T-cell (primary cell): ENCODE measurements at regions not wholly inside any gene's neighbourhood (a gene's known extent, or its start where the extent isn't known, plus 50 kb on each side); places are given as distances from the start of the nearest gene placed in this dataset.

Source experiments
- ATAC-seq, 4 experiments: fragments of 200-7000 bp in 3 of 4; fragments of 150-1000 bp in 1 of 4; cut with Tn5 transposase; replicated peaks in 1 of 4; 1 replicate in 3 of 4; 2 replicates in 1 of 4; pipeline ENCODE4 v1.10.0; 2021; ENCODE audit warnings: moderate library complexity in 3 of 4, mild to moderate bottlenecking in 2 of 4, moderate number of reproducible peaks in 1 of 4
- CTCF ChIA-PET, 2 donors: fragments of 300-600 bp; sonication (Branson Sonifier 250); formaldehyde crosslinking; loops; one replicate each; lab custom pipeline; 2022; ENCODE audit warnings: antibody characterized with exemption in 2 of 2; lab: Charles Lee
- POLR2A ChIA-PET, 2 donors: fragments of 300-600 bp; sonication (Branson Sonifier 250); formaldehyde crosslinking; loops; one replicate each; lab custom pipeline; 2022; ENCODE audit warnings: antibody characterized with exemption in 2 of 2; lab: Charles Lee
- DNase-seq, 35 experiments: peaks; one replicate each; pipeline versions ENCODE4 v3.0.0 to v3.0.0-alpha.2; 2013 to 2023
- H3K27ac ChIP-seq: one replicate; pipeline ENCODE4 v1.5.1; 2013; ENCODE audit warnings: low read length
- H3K27me3 ChIP-seq, 2 experiments: replicated peaks in 1 of 2; 1 replicate in 1 of 2; 2 replicates in 1 of 2; pipeline versions ENCODE4 v1.6.1 to v1.7.0; 2013; ENCODE audit warnings: low read length in 1 of 2, mixed read lengths in 1 of 2; ENCODE audit not compliant: control insufficient read depth in 2 of 2, insufficient read depth in 2 of 2; ENCODE audit errors: extremely low read depth in 1 of 2
- H3K36me3 ChIP-seq, 2 donors: 1 replicate in 1 of 2; 2 replicates in 1 of 2; pipeline versions ENCODE4 v1.6.1 to v1.7.0; 2013; ENCODE audit warnings: low read length in 1 of 2; ENCODE audit not compliant: control insufficient read depth in 2 of 2, insufficient read depth in 1 of 2; ENCODE audit errors: extremely low read depth in 1 of 2
- H3K4me1 ChIP-seq, 2 experiments: 1 replicate in 1 of 2; 2 replicates in 1 of 2; pipeline versions ENCODE4 v1.6.1 to v1.7.0; 2013; ENCODE audit warnings: low read length in 2 of 2, mixed read lengths in 1 of 2; ENCODE audit not compliant: insufficient read depth in 2 of 2, control insufficient read depth in 1 of 2; ENCODE audit errors: extremely low read depth in 1 of 2
- H3K4me3 ChIP-seq, 2 donors: 1 replicate in 1 of 2; 2 replicates in 1 of 2; pipeline versions ENCODE4 v1.5.1 to v1.7.0; 2013; ENCODE audit warnings: mild to moderate bottlenecking in 2 of 2, low read length in 1 of 2, moderate library complexity in 1 of 2; ENCODE audit not compliant: control insufficient read depth in 1 of 2; ENCODE audit errors: extremely low read depth in 1 of 2
- H3K9me3 ChIP-seq: 2 replicates; pipeline ENCODE4 v1.7.0; 2013
- H3K27ac Mint-ChIP-seq, 2 donors: one replicate each; pipeline ENCODE4 v1.8.0; 2020 to 2021; ENCODE audit warnings: mild to moderate bottlenecking in 2 of 2, mixed read lengths in 2 of 2
- H3K27me3 Mint-ChIP-seq, 2 donors: one replicate each; pipeline ENCODE4 v1.8.0; 2021 to 2022; ENCODE audit warnings: mixed read lengths in 2 of 2
- H3K36me3 Mint-ChIP-seq: one replicate; pipeline ENCODE4 v1.8.0; 2021; ENCODE audit warnings: mixed read lengths
- H3K4me1 Mint-ChIP-seq, 3 donors: one replicate each; pipeline ENCODE4 v1.8.0; 2020 to 2022; ENCODE audit warnings: mixed read lengths in 3 of 3, mild to moderate bottlenecking in 1 of 3
- H3K4me3 Mint-ChIP-seq, 3 donors: one replicate each; pipeline ENCODE4 v1.8.0; 2020 to 2022; ENCODE audit warnings: mild to moderate bottlenecking in 3 of 3, mixed read lengths in 3 of 3, moderate library complexity in 3 of 3
- H3K9me3 Mint-ChIP-seq, 3 donors: one replicate each; pipeline ENCODE4 v1.8.0; 2020 to 2022; ENCODE audit warnings: mixed read lengths in 3 of 3
- WGBS: methylation state at CpG from one replicate; pipeline ENCODE4 v1.1.5; 2013; ENCODE audit warnings: missing lambda C conversion rate; ENCODE audit not compliant: insufficient coverage; 5-methylcytosine and 5-hydroxymethylcytosine counted together

DNA sequence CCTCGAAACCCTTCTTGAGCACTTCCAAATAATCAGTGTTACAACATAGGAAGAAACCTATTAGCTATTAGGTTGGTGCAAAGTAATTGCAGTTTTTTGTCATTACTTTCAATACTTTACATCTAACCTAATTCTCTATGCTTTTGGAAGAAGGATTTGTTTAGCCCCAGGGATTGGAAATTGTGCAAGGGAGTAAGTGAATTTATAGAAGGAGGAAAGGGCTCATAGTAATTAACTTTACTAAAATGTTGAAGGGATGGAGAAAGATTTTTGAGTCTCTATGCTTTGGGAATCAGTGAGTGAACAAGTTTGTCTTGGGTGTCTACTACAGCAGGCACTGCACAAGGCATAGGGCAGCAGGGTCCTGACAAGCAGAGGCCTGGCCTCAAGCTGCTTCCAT, 261.1 kb downstream of the EN1 start:
- WGBS = no CpG with 5 or more reads among the region's 1 CpG
- no peaks in the 10 kb centered on the region for H3K9me3 ChIP-seq
- ChIA-PET POLR2A (no interaction called here), CTCF (no interaction called here)
- no peaks in the 10 kb centered on the region for H3K36me3 ChIP-seq
- H3K4me3 Mint-ChIP-seq = no peak overlapping the region
- H3K4me3 ChIP-seq = no peak overlapping the region
- H3K9me3 Mint-ChIP-seq = no peaks in the 10 kb centered on the region
- H3K27me3 Mint-ChIP-seq = peaks cover 6 to 21% of the 10 kb centered on the region in 2 donors
- H3K27me3 ChIP-seq = no peaks in the 10 kb centered on the region
- H3K27ac Mint-ChIP-seq = no peak overlapping the region
- no peaks in the 10 kb centered on the region for H3K36me3 Mint-ChIP-seq
- ATAC-seq = no peak
- DNase-seq = no peak
- H3K4me1 ChIP-seq = no peaks in the 10 kb centered on the region
- no peak overlapping the region for H3K27ac ChIP-seq
- no peaks in the 10 kb centered on the region for H3K4me1 Mint-ChIP-seq

DNA sequence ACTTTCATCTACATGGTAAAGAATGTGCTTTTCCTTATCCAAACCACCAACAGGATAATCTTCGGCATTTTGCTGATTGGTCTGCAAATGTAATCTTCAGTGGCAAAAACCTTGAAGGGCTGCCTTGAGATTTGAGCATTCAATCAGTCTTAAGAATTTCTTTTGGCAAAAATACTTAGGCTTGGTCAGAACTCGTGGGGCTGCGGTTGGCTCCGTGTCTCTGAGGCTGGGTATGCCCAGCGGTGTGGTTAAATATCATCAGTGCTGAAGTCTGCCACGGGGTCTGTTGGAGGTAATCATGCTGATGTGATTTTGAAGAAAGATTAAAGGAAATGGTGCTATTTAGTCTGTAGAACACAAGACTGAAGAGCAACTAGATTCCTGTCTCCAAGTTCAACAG, 262.6 kb downstream of the EN1 start:
- ChIA-PET CTCF (no interaction called here), POLR2A (no interaction called here)
- 69% methylated on average over 5 of the region's 6 CpGs for WGBS
- no peak overlapping the region for H3K4me3 Mint-ChIP-seq
- H3K4me1 Mint-ChIP-seq = no peaks in the 10 kb centered on the region
- no peaks in the 10 kb centered on the region for H3K36me3 ChIP-seq
- peaks cover 6 to 18% of the 10 kb centered on the region in 2 donors for H3K27me3 Mint-ChIP-seq
- no peak overlapping the region for H3K27ac ChIP-seq
- no peaks in the 10 kb centered on the region for H3K9me3 Mint-ChIP-seq
- ATAC-seq (no peak), DNase-seq (no peak)
- no peaks in the 10 kb centered on the region for H3K36me3 Mint-ChIP-seq
- no peaks in the 10 kb centered on the region for H3K27me3 ChIP-seq
- H3K4me3 ChIP-seq = no peak overlapping the region
- no peaks in the 10 kb centered on the region for H3K4me1 ChIP-seq
- H3K27ac Mint-ChIP-seq = no peak overlapping the region
- H3K9me3 ChIP-seq = no peaks in the 10 kb centered on the region

DNA sequence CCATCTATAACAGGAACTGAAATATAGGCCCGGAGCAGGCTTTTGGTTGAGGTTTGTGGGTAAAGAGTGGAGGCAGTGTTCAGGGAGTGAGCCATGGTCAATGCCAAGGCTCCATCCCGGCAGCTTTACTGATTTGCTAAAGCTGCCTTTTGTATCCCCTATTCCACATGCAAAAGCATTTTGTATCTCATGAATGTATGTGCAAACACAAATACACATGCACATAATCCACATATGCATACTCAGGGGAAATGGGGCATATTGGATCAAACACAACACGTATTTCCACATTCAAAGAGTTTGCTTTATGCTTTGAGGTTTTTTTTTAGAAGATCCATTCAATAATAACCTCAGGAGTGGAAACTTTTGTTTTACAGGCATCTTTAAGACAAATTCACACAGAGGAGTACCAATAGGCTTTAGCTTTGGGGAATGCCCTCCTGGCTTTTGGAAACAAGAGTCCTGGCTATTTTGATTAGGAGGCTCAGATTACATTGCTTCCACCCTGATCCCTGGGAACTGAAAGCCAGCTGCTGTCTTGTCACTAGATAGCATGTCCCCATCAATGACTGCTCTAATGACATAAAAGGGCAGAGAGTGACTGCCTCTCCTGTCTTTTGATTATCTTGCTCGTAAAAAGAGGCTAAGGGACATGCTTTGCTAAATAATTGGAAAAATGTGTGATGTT, 263.2 kb downstream of the EN1 start:
- Mint-ChIP-seq H3K4me3 (no peak overlapping the region), H3K4me1 (no peaks in the 10 kb centered on the region), H3K9me3 (no peaks in the 10 kb centered on the region), H3K27me3 (peaks cover 6 to 24% of the 10 kb centered on the region in 2 donors), H3K36me3 (no peaks in the 10 kb centered on the region), H3K27ac (no peak overlapping the region)
- no peaks in the 10 kb centered on the region for H3K36me3 ChIP-seq
- no peak for DNase-seq
- no peaks in the 10 kb centered on the region for H3K4me1 ChIP-seq
- no peak overlapping the region for H3K4me3 ChIP-seq
- no peak for ATAC-seq
- H3K9me3 ChIP-seq = no peaks in the 10 kb centered on the region
- ChIA-PET POLR2A (no interaction called here), CTCF (no interaction called here)
- no peaks in the 10 kb centered on the region for H3K27me3 ChIP-seq
- H3K27ac ChIP-seq = no peak overlapping the region
- 40% methylated on average over 1 of the region's 4 CpGs for WGBS

DNA sequence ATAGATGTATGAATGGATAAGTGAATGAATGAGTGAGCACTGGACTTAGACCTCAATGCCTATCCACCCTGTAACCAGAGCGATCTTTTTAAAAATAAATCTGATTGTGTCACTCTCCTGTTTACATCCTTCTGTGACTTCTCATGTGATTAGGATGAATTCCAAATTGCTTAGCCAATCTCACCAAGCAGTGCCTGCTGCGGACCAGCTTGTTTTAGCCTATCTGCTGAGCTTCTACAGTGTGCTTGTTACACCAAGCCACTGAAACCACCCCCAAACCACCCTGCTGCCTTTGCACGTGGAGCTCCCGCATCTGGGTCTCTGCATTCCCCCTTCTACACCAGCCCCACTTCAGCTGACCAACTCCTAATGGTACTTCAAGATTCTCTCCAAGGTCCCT, 265.4 kb downstream of the EN1 start:
- ATAC-seq (no peak), DNase-seq (no peak)
- Histone ChIP-seq H3K27me3 (peaks cover 0 to 2% of the 10 kb centered on the region in 2 experiments), H3K27ac (no peak overlapping the region), H3K4me1 (no peaks in the 10 kb centered on the region), H3K9me3 (no peaks in the 10 kb centered on the region), H3K36me3 (no peaks in the 10 kb centered on the region), H3K4me3 (no peak overlapping the region)
- H3K9me3 Mint-ChIP-seq = no peaks in the 10 kb centered on the region
- CTCF ChIA-PET = no interaction called here
- no peaks in the 10 kb centered on the region for H3K4me1 Mint-ChIP-seq
- no peaks in the 10 kb centered on the region for H3K36me3 Mint-ChIP-seq
- no peak overlapping the region for H3K27ac Mint-ChIP-seq
- peaks cover 5 to 32% of the 10 kb centered on the region in 2 donors for H3K27me3 Mint-ChIP-seq
- 82% methylated on average over 3 of the region's 4 CpGs for WGBS
- POLR2A ChIA-PET = no interaction called here
- H3K4me3 Mint-ChIP-seq = no peak overlapping the region

DNA sequence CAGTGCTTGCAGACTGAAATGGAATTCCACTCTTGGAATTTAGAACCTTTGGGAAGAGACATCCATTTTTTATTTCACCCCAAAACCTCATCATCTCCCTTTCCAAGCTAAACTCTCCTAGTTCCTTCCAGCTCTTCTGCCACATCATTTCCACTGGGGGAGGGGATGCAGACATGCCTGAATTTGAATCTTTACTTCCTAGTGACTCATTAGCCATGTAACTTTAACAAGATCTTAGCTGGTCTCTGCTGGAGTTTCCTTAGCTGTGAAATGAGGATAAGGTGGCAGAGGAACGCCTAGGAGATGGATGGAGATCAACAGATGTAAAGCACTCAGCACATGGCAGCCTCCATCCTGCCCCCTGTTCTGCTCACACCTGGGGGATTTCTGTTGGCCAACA, 266.8 kb downstream of the EN1 start:
- no CpG with 5 or more reads among the region's 1 CpG for WGBS

GRCh38 chr2:118580107-118580506, 267.3 kb downstream of the EN1 start:
- Mint-ChIP-seq H3K4me1 (no peaks in the 10 kb centered on the region), H3K36me3 (no peaks in the 10 kb centered on the region), H3K4me3 (no peak overlapping the region), H3K27me3 (peaks cover 9 to 25% of the 10 kb centered on the region in 2 donors), H3K9me3 (no peaks in the 10 kb centered on the region), H3K27ac (no peak overlapping the region)
- Histone ChIP-seq H3K4me1 (no peaks in the 10 kb centered on the region), H3K27me3 (peaks cover 0 to 2% of the 10 kb centered on the region in 2 experiments), H3K4me3 (no peak overlapping the region), H3K36me3 (no peaks in the 10 kb centered on the region), H3K27ac (no peak overlapping the region), H3K9me3 (no peaks in the 10 kb centered on the region)
- no peak for DNase-seq
- 55% methylated on average over 1 of the region's 2 CpGs for WGBS
- ATAC-seq = no peak
- POLR2A ChIA-PET = no interaction called here
- CTCF ChIA-PET = interaction anchor here in 1 of 2 donors (0.7 kb wide), 1 partner anchor 131 kb away, joined by 3 read pairs; no protein-coding TSS in a partner anchor

More for the DNA sequence above, 266.8 kb downstream of the EN1 start:
- POLR2A ChIA-PET = no interaction called here
- Mint-ChIP-seq H3K4me3 (no peak overlapping the region), H3K27me3 (peaks cover 5 to 25% of the 10 kb centered on the region in 2 donors), H3K9me3 (no peaks in the 10 kb centered on the region), H3K36me3 (no peaks in the 10 kb centered on the region), H3K27ac (no peak overlapping the region), H3K4me1 (no peaks in the 10 kb centered on the region)
- ATAC-seq (no peak), DNase-seq (no peak)
- Histone ChIP-seq H3K9me3 (no peaks in the 10 kb centered on the region), H3K36me3 (no peaks in the 10 kb centered on the region), H3K27ac (no peak overlapping the region), H3K4me1 (no peaks in the 10 kb centered on the region), H3K4me3 (no peak overlapping the region), H3K27me3 (peaks cover 0 to 2% of the 10 kb centered on the region in 2 experiments)
- CTCF ChIA-PET = no interaction called here
